Progenitor cell of endocrine pancreas (in vitro differentiated cells): ENCODE measurements at regions not wholly inside any gene's neighbourhood (a gene's known extent, or its start where the extent isn't known, plus 50 kb on each side); places are given as distances from the start of the nearest gene placed in this dataset.

ENCODE experiments used
- DNase-seq: peaks from one replicate; pipeline ENCODE4 v3.0.0; 2021; ENCODE audit warnings: low spot score; ENCODE audit not compliant: unreplicated experiment
- H3K27ac Mint-ChIP-seq: 2 replicates; pipeline ENCODE4 v1.8.0; 2021; ENCODE audit warnings: mild to moderate bottlenecking, moderate library complexity, mixed read lengths
- H3K27me3 Mint-ChIP-seq: 2 replicates; pipeline ENCODE4 v1.8.0; 2021; ENCODE audit warnings: mixed read lengths
- H3K36me3 Mint-ChIP-seq: 2 replicates; pipeline ENCODE4 v1.8.0; 2022; ENCODE audit warnings: mixed read lengths; ENCODE audit not compliant: insufficient read depth
- H3K4me1 Mint-ChIP-seq: 2 replicates; pipeline ENCODE4 v1.8.0; 2021; ENCODE audit warnings: low read depth, mixed read lengths
- H3K4me3 Mint-ChIP-seq: 2 replicates; pipeline ENCODE4 v1.8.0; 2021; ENCODE audit warnings: low read depth, mild to moderate bottlenecking, moderate library complexity, mixed read lengths
- H3K9me3 Mint-ChIP-seq: 2 replicates; pipeline ENCODE4 v1.8.0; 2021; ENCODE audit warnings: low read depth, mixed read lengths
- CTCF ChIP-seq: fragments of 200-600 bp; sonication (generic); IDR thresholded peaks from one replicate; pipeline ENCODE4 v1.5.0; 2021; ENCODE audit warnings: antibody characterized with exemption, mild to moderate bottlenecking; ENCODE audit not compliant: unreplicated experiment

- H3K4me1 Mint-ChIP-seq, result no peaks in the 10 kb centered on the region
- peaks cover 64% of the 10 kb centered on the region for H3K27me3 Mint-ChIP-seq
- no peaks in the 10 kb centered on the region for H3K9me3 Mint-ChIP-seq
- no peak for DNase-seq
- no peak overlapping the region for H3K27ac Mint-ChIP-seq
- no peaks in the 10 kb centered on the region for H3K36me3 Mint-ChIP-seq
- H3K4me3 Mint-ChIP-seq, result no peak overlapping the region
- TF ChIP-seq CTCF, result no peak
Observed at GRCh38 chr20:60928341-60928740, 323.7 kb upstream of the CDH4 start.

GRCh38 chr20:60930023-60930790 lies 321.9 kb upstream of the CDH4 start:
- TF ChIP-seq CTCF, result no peak
- Mint-ChIP-seq H3K27ac (peak overlapping the region; percentile 26), H3K36me3 (no peaks in the 10 kb centered on the region), H3K9me3 (no peaks in the 10 kb centered on the region), H3K27me3 (peaks cover 50% of the 10 kb centered on the region), H3K4me3 (no peak overlapping the region), H3K4me1 (no peaks in the 10 kb centered on the region)
- DNase-seq, result no peak

GRCh38 chr20:60931696-60932095 lies 320.4 kb upstream of the CDH4 start:
- no peaks in the 10 kb centered on the region for H3K9me3 Mint-ChIP-seq

GRCh38 chr20:60934724-60935123 lies 317.3 kb upstream of the CDH4 start:
- Mint-ChIP-seq H3K36me3 (no peaks in the 10 kb centered on the region), H3K27ac (no peak overlapping the region), H3K27me3 (peaks cover 65% of the 10 kb centered on the region), H3K4me1 (no peaks in the 10 kb centered on the region), H3K4me3 (no peak overlapping the region), H3K9me3 (no peaks in the 10 kb centered on the region)
- DNase-seq, result no peak
- TF ChIP-seq CTCF, result no peak

More at GRCh38 chr20:60931696-60932095, 320.4 kb upstream of the CDH4 start:
- no peak for TF ChIP-seq CTCF
- Mint-ChIP-seq H3K4me3 (no peak overlapping the region), H3K36me3 (no peaks in the 10 kb centered on the region), H3K4me1 (no peaks in the 10 kb centered on the region), H3K27ac (no peak overlapping the region), H3K27me3 (peaks cover 61% of the 10 kb centered on the region)
- DNase-seq, result no peak

GRCh38 chr20:60935971-60936370 lies 316.1 kb upstream of the CDH4 start:
- H3K4me3 Mint-ChIP-seq, result no peak overlapping the region
- H3K36me3 Mint-ChIP-seq, result no peaks in the 10 kb centered on the region
- TF ChIP-seq CTCF, result peak; percentile 27
- no peaks in the 10 kb centered on the region for H3K4me1 Mint-ChIP-seq
- peaks cover 60% of the 10 kb centered on the region for H3K27me3 Mint-ChIP-seq
- no peaks in the 10 kb centered on the region for H3K9me3 Mint-ChIP-seq
- DNase-seq, result no peak
- H3K27ac Mint-ChIP-seq, result no peak overlapping the region
